ENCODE measurements at regions not wholly inside any gene's neighbourhood (a gene's known extent, or its start where the extent isn't known, plus 50 kb on each side); places are given as distances from the start of the nearest gene placed in this dataset.

GRCh38 chr11:69931060-69931910, 112.1 kb upstream of the FGF3 start:
- Histone ChIP-seq H3K27me3 (replicated peaks in 1 of 4; ENCODE audit: control extremely low read depth in 1 of 4, control insufficient read depth in 3 of 4, insufficient read depth in 4 of 4, low read length in 3 of 4) (peaks cover 0 to 27% (median 2%) of the 10 kb centered on the region in 4 experiments), H2AFZ (ENCODE audit: insufficient read depth, low read depth, low read length, poor library complexity, severe bottlenecking) (no peak overlapping the region), H3K27ac (ENCODE audit: low read length in 2 of 2) (no peak overlapping the region), H3K4me3 (ENCODE audit: control extremely low read depth in 1 of 5, extremely low read depth in 1 of 5, insufficient read depth in 1 of 5, low read depth in 2 of 5, low read length in 4 of 5) (no peak overlapping the region), H3K9ac (ENCODE audit: low read length) (no peak overlapping the region), H3K36me3 (replicated peaks in 1 of 2; ENCODE audit: control extremely low read depth in 1 of 2, control insufficient read depth in 1 of 2, extremely low read depth in 1 of 2, insufficient read depth in 2 of 2, low read length in 1 of 2) (no peaks in the 10 kb centered on the region), H3K79me2 (ENCODE audit: control insufficient read depth, insufficient read depth, low read length) (no peaks in the 10 kb centered on the region), H3K4me2 (replicated peaks; ENCODE audit: low read depth, low read length, poor library complexity, severe bottlenecking) (no peak overlapping the region), H3K4me1 (ENCODE audit: control insufficient read depth in 2 of 2, insufficient read depth in 2 of 2, low read length in 2 of 2) (no peaks in the 10 kb centered on the region), H4K20me1 (ENCODE audit: control insufficient read depth, insufficient read depth, low read length, poor library complexity, severe bottlenecking) (no peaks in the 10 kb centered on the region), H3K9me3 (ENCODE audit: control extremely low read depth in 1 of 3, control insufficient read depth in 2 of 3, insufficient read depth in 1 of 3, low read length in 2 of 3) (peaks cover 0 to 9% (median 0%) of the 10 kb centered on the region in 3 donors)
- peaks cover 45% of the 10 kb centered on the region for H3K27me3 Mint-ChIP-seq
- H3K4me1 Mint-ChIP-seq = no peaks in the 10 kb centered on the region
- no peak overlapping the region for H3K4me3 Mint-ChIP-seq
- ATAC-seq (ENCODE audit: low read depth) = no peak
- intact Hi-C loops (cut with micrococcal nuclease) = no loop called here
- H3K27ac Mint-ChIP-seq = no peak overlapping the region
- TF ChIP-seq CTCF (IDR thresholded peaks at IDR 0.05) (no peak), EZH2 (IDR thresholded peaks at IDR 0.05; ENCODE audit: borderline replicate concordance, insufficient read depth, low read depth, low read length, poor library complexity, severe bottlenecking) (no peak)
- ChIA-PET POLR2A (no interaction called here), CTCF (interaction anchor here (0.7 kb wide), 1 partner anchor 16 kb away, joined by 3 read pairs; no protein-coding TSS in a partner anchor)
- H3K9me3 Mint-ChIP-seq (ENCODE audit: insufficient read depth) = peaks cover 3% of the 10 kb centered on the region
- no peak for DNase-seq
- WGBS (ENCODE audit: insufficient coverage) = 76% methylated on average over 9 of the region's 10 CpGs
